Neural cell (in vitro differentiated cells): ENCODE measurements at regions not wholly inside any gene's neighbourhood (a gene's known extent, or its start where the extent isn't known, plus 50 kb on each side); places are given as distances from the start of the nearest gene placed in this dataset.

Experiments
- H2AFZ ChIP-seq: fragments of 200-600, 300-800 bp; sonication (generic), shearing (Covaris generic); 2 replicates; pipeline ENCODE4 v1.6.0; 2014; ENCODE audit warnings: low read depth, mild to moderate bottlenecking, antibody characterized with exemption, low read length, moderate library complexity
- H3F3A ChIP-seq: fragments of 200-600 bp; shearing (Covaris generic); 2 replicates; pipeline ENCODE4 v1.6.1; 2016; ENCODE audit warnings: mild to moderate bottlenecking, moderate library complexity, mixed read lengths, antibody characterized with exemption, low read length; ENCODE audit not compliant: insufficient read depth, poor library complexity, severe bottlenecking
- H3K27ac ChIP-seq: fragments of 200-600, 300-800 bp; sonication (generic), shearing (Covaris generic); 2 replicates; pipeline ENCODE4 v1.5.1; 2014; ENCODE audit warnings: mild to moderate bottlenecking, low read length, moderate library complexity
- H3K27me3 ChIP-seq: fragments of 300-800, 200-600 bp; sonication (generic), shearing (Covaris generic); 2 replicates; pipeline ENCODE4 v1.6.0; 2014; ENCODE audit warnings: mild to moderate bottlenecking, low read depth, low read length, moderate library complexity; ENCODE audit not compliant: insufficient read depth
- H3K36me3 ChIP-seq: fragments of 300-800, 200-600 bp; sonication (generic), shearing (Covaris generic); 2 replicates; pipeline ENCODE4 v1.5.1; 2014; ENCODE audit warnings: mild to moderate bottlenecking, antibody characterized with exemption, low read length, moderate library complexity; ENCODE audit not compliant: insufficient read depth
- H3K4me2 ChIP-seq: fragments of 300-800, 200-600 bp; sonication (generic), shearing (Covaris generic); 2 replicates; pipeline ENCODE4 v1.6.0; 2014; ENCODE audit warnings: mild to moderate bottlenecking, low read length
- H3K4me3 ChIP-seq: fragments of 300-800, 200-600 bp; sonication (generic), shearing (Covaris generic); 2 replicates; pipeline ENCODE4 v1.5.1; 2014; ENCODE audit warnings: mild to moderate bottlenecking, low read length, moderate library complexity
- H3K79me2 ChIP-seq: fragments of 200-600 bp; shearing (Covaris generic); replicated peaks from 2 replicates; pipeline ENCODE4 v1.6.0; 2014; ENCODE audit warnings: mild to moderate bottlenecking, low read length, moderate library complexity; ENCODE audit not compliant: insufficient read depth
- H3K9ac ChIP-seq: fragments of 300-800, 200-600 bp; sonication (generic), shearing (Covaris generic); 2 replicates; pipeline ENCODE4 v1.6.1; 2016; ENCODE audit warnings: mild to moderate bottlenecking, low read length, mixed read lengths
- H3K9me2 ChIP-seq: fragments of 200-600 bp; shearing (Covaris generic); 2 replicates; pipeline ENCODE4 v1.6.1; 2016; ENCODE audit warnings: mild to moderate bottlenecking, low read length, mixed read lengths; ENCODE audit not compliant: insufficient read depth
- H3K9me3 ChIP-seq: fragments of 200-600, 300-800 bp; sonication (generic), shearing (Covaris generic); 2 replicates; pipeline ENCODE4 v1.6.1; 2016; ENCODE audit warnings: mild to moderate bottlenecking, mixed run types, low read length, moderate library complexity, mixed read lengths
- H4K20me1 ChIP-seq: fragments of 200-600 bp; shearing (Covaris generic); 2 replicates; pipeline ENCODE4 v1.6.1; 2016; ENCODE audit warnings: mild to moderate bottlenecking, mixed run types; ENCODE audit not compliant: insufficient read depth
- CTCF ChIP-seq: fragments of 450-650 bp; IDR thresholded peaks from 2 replicates; pipeline ENCODE4 v1.5.1; 2014; ENCODE audit warnings: antibody characterized with exemption, mild to moderate bottlenecking, moderate library complexity; ENCODE audit not compliant: poor library complexity, severe bottlenecking
- EP300 ChIP-seq: fragments of 450-650 bp; conservative IDR thresholded peaks from 2 replicates; pipeline ENCODE4 v1.6.1; 2014; ENCODE audit warnings: antibody characterized with exemption, mild to moderate bottlenecking, moderate library complexity; ENCODE audit not compliant: poor library complexity, severe bottlenecking
- EZH2 ChIP-seq: fragments of 200-600, 300-800 bp; shearing (Covaris generic), sonication (generic); IDR thresholded peaks from 2 replicates; pipeline ENCODE4 v1.6.1; 2014; ENCODE audit warnings: antibody characterized with exemption, low read length, borderline replicate concordance, mild to moderate bottlenecking; ENCODE audit not compliant: insufficient read depth, poor library complexity, severe bottlenecking
- MXI1 ChIP-seq: fragments of 450-650 bp; conservative IDR thresholded peaks from 2 replicates; pipeline ENCODE4 v1.6.1; 2014; ENCODE audit warnings: antibody characterized with exemption, mild to moderate bottlenecking; ENCODE audit not compliant: poor library complexity, severe bottlenecking
- POLR2AphosphoS5 ChIP-seq: IDR thresholded peaks from 2 replicates; pipeline ENCODE4 v1.6.1; 2012
- RAD21 ChIP-seq: fragments of 450-650 bp; conservative IDR thresholded peaks from 2 replicates; pipeline ENCODE4 v1.6.1; 2014; ENCODE audit warnings: antibody characterized with exemption, mild to moderate bottlenecking, moderate library complexity
- REST ChIP-seq: IDR thresholded peaks from 2 replicates; pipeline ENCODE4 v1.6.1; 2012; ENCODE audit warnings: borderline replicate concordance
- SMC3 ChIP-seq: fragments of 450-650 bp; conservative IDR thresholded peaks from 2 replicates; pipeline ENCODE4 v1.6.1; 2014; ENCODE audit warnings: antibody characterized with exemption, mild to moderate bottlenecking, moderate library complexity; ENCODE audit not compliant: poor library complexity
- TAF1 ChIP-seq: IDR thresholded peaks from 2 replicates; pipeline ENCODE4 v1.6.1; 2012; ENCODE audit warnings: low read depth

GRCh38 chr10:70943249-70943648, 54.9 kb upstream of the PCBD1 start:
- Histone ChIP-seq H4K20me1 (no peaks in the 10 kb centered on the region), H3K4me2 (no peak overlapping the region), H3F3A (no peaks in the 10 kb centered on the region), H3K4me3 (no peak overlapping the region), H3K27me3 (no peaks in the 10 kb centered on the region), H3K27ac (no peak overlapping the region), H3K79me2 (no peaks in the 10 kb centered on the region), H3K9me3 (no peaks in the 10 kb centered on the region), H3K36me3 (no peaks in the 10 kb centered on the region), H3K9me2 (no peaks in the 10 kb centered on the region), H2AFZ (no peak overlapping the region), H3K9ac (no peak overlapping the region)
- TF ChIP-seq TAF1, result no peak
- TF ChIP-seq EP300, result no peak
- no peak for TF ChIP-seq RAD21
- TF ChIP-seq POLR2AphosphoS5, result no peak
- no peak for TF ChIP-seq MXI1
- no peak for TF ChIP-seq REST
- no peak for TF ChIP-seq SMC3
- TF ChIP-seq CTCF, result no peak
- TF ChIP-seq EZH2, result no peak

- H3F3A ChIP-seq, result no peaks in the 10 kb centered on the region
- H3K4me3 ChIP-seq, result no peak overlapping the region
- no peaks in the 10 kb centered on the region for H3K79me2 ChIP-seq
- H3K4me2 ChIP-seq, result no peak overlapping the region
- H3K27me3 ChIP-seq, result no peaks in the 10 kb centered on the region
- H3K27ac ChIP-seq, result no peak overlapping the region
- no peaks in the 10 kb centered on the region for H4K20me1 ChIP-seq
- H3K9me3 ChIP-seq, result no peaks in the 10 kb centered on the region
- H3K9me2 ChIP-seq, result no peaks in the 10 kb centered on the region
- no peak overlapping the region for H3K9ac ChIP-seq
- H3K36me3 ChIP-seq, result no peaks in the 10 kb centered on the region
- H2AFZ ChIP-seq, result no peak overlapping the region
- no peak for TF ChIP-seq POLR2AphosphoS5
- no peak for TF ChIP-seq REST
- TF ChIP-seq SMC3, result no peak
- no peak for TF ChIP-seq EZH2
- no peak for TF ChIP-seq CTCF
- no peak for TF ChIP-seq EP300
- TF ChIP-seq TAF1, result no peak
- no peak for TF ChIP-seq MXI1
- no peak for TF ChIP-seq RAD21
Observed at GRCh38 chr10:70943841-70944466, 55.6 kb upstream of the PCBD1 start.
